ENCODE measurements at regions not wholly inside any gene's neighbourhood (a gene's known extent, or its start where the extent isn't known, plus 50 kb on each side); places are given as distances from the start of the nearest gene placed in this dataset.

DNA sequence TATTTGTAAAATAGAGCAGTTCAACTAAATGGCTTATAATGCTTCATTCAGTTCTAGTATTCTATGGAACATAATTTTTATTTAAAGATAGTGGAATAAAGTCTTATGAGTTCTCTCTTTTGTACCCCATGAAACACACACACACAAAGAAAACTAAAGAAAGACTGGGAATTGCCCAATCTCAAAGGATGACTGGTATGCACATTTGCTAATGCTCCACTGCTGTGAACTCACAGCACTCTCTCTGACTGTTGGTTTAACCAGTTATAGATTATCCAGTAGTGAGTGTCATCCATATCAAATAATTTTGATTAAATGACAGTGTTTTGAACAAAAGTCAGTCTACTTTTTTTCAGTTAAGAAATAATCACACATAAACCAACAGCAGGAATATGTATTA lies 1082.4 kb upstream of the B3GALT2 start:
- no peak for DNase-seq

DNA sequence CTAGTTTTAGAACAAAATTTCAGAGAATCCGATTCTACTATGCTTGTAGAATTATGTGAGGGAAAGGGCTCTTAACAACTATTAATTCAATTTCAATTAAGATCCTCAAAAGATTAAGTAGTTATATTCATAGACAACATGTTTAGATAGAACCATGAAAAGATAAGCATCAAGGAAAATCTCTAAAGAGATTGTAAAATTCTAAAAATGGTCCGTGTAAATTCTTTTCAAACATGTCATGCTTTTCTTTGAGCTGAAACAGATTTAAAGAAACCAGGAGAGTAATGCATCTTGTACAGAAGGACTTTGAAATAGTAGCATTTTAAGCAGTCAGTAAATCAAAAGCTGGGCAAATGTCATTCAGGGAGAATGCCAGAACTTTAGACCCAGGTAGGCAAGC lies 1080.6 kb upstream of the B3GALT2 start:
- DNase-seq = no peak

DNA sequence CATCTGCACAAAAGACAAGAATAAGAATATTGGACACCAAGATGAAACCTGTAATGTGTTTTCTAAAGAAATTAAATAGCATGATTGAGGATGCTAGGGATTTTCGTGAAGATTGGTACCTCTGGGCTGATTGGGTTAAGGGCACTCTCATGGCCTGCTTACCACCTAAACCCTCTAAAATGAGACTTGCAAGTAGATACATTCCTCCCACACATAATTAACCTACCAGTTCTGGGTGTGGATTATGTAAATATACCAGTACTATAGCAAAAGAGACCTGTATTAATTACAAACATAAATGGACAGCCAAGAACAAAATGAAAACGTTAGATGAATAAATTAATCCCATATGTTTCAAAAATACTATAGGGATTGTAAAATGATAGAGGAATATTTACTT lies 1069.6 kb upstream of the B3GALT2 start:
- DNase-seq = no peak

DNA sequence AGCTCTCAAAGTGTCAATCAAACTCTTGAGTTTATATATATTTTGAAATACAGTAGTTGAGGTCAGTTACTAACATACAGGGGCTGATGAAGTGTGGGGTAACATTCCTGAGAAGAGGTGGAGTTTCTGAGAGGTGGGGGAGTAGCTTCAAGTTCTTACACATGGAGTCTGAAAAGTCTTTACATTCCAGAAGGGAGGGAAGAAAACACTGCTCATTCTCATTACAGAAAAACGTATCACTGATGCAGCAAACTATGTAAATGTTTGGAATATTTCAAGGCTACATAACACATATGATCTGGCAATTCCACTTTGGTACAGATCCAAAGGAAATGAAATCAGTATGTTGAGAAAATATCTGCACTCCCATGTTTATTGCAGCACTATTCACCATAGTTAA lies 1065.8 kb upstream of the B3GALT2 start:
- no peak for DNase-seq

DNA sequence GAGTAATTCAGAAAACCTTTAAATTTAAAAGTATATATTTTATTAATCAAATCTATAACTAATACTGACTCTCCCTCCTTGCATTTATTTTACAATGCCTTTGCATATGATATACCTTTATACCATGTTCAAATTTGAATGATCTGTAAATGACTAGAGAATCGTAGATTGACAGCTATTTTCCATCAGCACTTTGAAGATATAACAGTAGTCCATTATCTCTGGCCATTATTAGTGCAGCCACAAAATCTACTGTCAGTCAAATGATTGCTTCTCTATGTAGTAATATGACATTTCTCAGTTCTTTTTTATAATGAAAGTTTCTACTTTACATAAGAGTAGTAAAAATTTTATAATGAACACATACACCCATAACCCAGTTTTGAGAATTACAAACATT lies 1054.8 kb upstream of the B3GALT2 start:
- no peak for DNase-seq

DNA sequence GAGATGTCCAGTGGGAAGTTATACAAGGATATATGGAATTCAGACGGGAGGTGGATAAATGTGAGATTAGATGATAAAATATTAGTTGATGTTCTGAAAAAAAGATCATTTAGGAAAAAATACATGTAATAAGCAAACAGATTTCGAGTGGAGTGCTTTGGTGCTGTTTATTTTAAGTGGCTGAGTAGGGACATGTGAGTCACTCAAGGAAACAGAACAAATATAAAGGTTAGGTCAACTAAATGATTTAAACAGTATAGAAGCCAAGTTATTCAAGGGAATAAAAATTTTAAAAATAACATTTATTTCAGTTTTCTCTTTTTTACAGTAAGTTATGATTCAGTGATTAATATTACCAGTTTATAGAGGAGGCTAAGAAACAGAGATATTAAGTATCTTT lies 1046.7 kb upstream of the B3GALT2 start:
- no peak for DNase-seq

DNA sequence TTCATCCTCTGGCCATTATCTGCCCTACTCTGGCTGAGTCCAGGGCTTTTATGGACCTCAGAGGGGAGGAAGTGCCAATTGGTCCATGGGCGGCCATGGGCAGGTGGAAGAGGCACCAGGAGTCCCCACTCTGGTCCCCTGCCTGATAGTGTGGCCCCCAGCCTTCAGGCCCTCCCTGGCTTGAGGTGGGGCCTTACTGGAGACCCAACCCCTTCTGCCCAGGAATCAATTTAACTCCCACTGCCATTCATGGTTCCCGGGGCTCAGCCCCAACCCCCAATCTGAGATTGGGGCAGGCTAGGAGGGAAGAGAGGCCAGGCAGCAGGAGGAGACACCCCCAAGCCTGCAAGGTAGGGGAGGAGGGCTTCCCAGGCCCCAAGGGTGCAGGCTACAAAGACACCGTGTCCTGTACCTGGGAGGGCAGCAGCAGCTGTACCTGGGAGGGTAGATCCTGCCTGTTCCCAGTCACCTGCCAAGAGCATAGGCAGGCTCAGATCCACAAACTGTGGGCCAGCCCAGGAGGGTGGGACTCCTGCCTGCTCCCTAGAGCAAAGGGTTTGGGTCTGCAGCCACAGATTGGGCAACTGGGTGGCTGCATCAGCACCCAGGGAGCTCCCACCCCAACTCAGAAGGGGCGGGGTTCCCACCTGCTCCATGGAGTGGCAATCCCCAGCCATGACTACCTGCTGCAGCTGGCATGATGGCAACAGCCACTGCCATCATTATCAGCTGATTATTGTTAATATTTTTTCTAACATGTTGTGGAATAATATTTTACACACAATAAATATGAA lies 1044.1 kb upstream of the B3GALT2 start:
- DNase-seq = no peak

DNA sequence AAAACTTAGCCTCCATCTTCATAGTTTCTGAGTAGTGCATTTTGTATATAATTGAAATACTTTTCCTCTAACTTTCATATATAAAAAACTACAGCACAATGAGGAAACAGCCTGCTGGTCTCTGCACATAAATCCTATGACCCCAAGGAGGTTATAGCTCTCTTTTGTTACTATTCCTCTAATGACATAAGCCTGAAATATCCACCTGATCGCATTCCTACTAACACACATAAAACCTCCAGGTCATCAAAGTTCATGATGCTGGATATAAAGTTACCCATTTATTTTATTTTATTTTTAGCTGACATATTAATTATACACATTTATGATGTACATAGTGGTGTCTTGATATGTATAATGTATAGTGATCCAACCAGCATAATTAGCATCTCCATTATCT lies 1042.0 kb upstream of the B3GALT2 start:
- DNase-seq = no peak

DNA sequence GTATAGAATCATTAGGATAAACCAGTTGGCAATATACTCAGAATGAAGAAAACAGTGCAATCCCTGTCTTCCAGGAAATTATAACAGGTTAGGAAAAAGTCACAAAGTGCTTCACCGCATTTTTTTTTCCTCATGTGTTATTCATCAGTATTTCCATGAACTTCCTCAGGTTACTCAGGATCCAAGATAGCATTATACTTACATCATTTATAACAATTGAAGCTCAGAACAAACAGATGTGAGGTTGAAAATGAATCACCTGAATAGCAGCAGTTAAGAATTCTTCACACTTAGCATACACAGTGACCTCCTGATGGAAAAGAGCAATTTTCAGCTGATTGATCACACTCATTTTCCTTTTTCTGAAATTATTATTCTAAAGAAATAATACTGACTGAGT lies 1040.7 kb upstream of the B3GALT2 start:
- no peak for DNase-seq

DNA sequence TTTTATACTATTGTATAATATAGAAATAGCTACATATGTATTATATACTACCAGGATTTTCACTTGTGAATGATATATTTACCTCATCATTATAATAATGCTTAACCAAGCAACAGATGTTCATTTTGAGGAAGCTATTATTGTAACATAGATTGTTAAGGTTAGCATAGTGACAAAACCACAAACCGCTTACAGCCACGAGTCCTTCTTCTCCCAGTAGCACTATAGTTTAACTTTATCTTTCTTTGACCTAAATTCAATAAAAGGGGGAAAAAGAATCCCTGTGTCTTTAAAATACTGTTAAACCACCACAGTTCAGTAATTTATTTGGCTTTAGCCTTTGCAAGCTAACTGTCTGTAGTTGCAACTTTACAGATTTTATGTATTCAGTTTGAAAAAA lies 1039.4 kb upstream of the B3GALT2 start:
- DNase-seq = no peak

DNA sequence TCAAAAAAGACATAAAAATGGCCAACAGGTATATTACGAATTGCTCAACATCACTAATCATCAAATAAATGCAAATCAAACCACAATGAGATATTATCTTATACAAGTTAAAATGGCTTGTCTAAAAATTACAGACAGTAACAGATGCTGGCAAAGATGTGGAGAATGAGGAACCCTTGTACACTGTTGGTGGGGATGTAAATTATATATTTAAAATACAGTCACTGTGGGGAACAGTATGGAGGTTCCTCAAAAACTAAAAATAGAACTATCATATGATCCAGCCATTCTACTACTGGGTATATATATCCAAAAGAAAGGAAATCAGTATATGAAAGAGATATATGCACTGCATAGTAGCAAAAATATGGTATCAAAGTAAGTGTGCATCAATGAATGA lies 1037.2 kb upstream of the B3GALT2 start:
- DNase-seq = no peak

DNA sequence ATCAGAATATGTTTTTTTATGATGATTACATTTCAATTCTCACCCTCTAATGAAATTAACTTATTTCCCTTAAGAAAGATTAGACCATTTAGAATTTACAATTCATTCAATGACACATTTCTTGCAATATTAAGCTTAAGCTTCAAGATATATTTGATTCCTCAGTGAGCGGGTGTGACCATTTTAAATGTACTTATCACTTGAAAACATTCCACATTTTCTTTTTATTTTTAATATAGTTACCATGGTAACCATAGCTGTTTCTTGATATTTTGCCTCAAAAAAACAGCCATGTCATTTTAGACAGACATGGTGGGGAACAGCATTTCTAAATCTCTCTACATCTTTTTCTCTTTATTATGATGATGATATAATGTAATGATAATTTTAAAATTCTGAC lies 1029.0 kb upstream of the B3GALT2 start:
- no peak for DNase-seq

DNA sequence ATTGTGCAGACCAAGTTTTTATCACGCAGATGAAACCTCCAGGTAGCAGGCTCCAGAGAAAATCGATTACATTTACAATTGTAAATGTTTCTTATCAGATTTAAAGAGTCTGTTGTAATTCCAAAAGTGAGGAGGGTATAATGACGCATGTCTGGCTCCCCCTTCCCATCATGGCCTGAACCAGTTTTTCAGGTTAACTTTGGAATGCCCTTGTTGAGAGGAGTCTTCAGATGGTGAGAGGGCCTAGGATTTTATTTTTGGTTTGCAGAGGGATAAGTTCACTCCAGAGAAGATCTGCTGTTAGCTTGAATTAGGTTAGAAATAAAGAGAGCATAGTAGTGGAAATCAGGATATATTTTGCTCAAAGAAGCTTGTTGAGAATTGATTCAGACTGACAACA lies 1028.3 kb upstream of the B3GALT2 start:
- DNase-seq = no peak

DNA sequence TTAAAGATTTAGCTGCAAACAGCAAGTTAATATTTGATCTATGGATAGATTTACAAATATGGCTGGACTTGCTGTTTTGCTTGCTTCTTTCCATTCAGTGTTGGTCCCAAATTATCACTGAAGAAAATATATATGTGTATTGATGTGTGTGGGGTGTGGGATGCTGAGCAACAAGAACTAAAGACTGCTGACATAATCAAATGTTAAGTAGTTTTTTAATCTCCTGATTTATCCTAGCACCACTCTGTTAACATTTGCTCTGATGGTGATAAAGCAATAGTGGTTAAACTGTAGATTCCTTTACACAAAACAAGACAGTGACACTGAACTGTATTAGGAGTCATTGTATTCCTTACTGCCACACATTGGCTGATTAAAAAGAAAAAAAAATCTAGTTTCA lies 1023.5 kb upstream of the B3GALT2 start:
- DNase-seq = no peak

DNA sequence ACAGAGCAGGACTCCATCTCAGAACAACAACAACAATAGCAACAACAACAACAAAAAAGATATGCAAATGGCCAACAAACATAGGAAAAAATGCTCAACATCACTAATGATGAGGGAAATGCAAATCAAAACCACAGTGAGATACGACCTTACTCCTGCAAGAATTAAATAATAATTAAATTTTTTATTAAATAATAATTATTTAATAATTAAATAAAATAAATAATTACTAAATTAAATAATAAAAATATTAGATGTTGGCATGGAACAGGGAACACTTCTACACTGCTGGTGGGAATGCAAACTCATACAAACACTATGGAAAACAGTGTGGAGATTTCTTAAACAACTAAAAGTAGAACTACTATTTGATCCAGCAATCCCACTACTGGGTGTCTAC lies 1022.3 kb upstream of the B3GALT2 start:
- DNase-seq = no peak

DNA sequence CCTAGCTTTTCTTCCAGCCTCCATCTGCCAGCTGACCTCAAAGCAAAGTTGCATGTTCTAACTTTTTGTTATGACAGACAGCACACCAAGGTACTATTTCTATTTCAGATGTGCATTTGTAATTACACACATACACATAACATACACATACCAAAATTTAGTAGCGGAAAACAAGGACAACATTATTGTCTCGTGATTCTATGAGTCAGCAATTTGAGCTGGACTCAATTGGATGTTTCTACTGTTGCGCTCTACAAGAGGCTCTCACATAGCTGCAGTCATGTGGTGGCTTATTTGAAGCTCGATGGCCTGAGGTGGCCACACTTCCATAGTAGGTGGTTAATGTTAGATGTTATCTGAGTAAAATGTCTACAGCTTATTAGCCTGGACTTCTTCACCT lies 1010.1 kb upstream of the B3GALT2 start:
- no peak for DNase-seq

DNA sequence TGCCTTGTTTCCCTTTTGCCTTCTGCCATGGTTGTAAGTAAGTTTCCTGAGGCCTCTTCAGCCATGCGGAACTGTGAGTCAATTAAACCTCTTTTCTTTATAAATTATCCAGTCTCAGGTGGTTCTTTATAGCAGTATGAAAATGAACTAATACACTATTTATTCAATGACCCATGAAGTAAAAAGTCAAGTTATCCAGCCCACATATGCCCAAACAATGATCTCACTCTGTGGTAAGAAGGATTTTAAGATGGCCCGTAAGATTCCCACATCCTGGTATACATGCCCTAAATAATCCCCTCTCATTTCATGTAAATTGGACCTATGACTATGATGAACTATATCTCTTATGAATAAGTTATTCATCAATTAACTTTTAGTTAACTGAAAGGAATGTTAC lies 1008.3 kb upstream of the B3GALT2 start:
- no peak for DNase-seq

DNA sequence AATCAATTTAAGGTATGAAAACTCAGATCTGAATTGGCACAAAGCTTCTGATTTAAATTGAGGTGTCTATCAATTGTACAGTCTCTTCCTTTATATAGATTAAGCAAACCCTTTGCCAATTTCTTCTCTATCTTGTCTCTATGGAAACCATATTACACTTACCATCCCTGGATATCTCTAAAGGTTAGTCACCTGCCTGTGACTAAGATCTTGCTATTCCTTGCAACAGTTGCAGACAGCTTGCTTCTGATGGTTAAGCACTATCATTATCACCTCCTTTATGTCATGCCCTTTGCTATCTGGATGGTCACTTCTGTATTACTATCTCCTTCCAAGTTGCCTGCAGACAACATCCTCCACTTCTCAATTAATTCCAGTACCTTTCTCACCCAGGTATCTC lies 998.6 kb upstream of the B3GALT2 start:
- DNase-seq = no peak

DNA sequence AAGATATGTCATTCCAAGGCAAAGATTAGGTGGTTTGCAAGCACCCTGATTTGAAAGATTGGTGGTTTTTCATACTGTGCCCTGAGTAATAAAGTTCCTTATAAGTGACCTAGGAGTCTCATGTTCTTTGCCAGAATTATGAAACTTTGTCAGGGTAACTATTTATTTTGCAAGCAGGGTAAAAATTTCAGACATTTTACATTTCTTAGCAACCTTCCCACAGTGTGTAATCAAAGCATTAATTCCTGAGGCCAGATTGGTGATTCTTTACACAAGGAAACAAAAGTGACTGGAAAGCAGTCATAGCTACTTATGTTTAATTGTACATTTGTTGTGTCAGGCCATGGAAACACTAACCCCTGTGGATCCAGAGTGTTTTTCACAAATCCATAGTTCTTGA lies 998.0 kb upstream of the B3GALT2 start:
- no peak for DNase-seq

DNA sequence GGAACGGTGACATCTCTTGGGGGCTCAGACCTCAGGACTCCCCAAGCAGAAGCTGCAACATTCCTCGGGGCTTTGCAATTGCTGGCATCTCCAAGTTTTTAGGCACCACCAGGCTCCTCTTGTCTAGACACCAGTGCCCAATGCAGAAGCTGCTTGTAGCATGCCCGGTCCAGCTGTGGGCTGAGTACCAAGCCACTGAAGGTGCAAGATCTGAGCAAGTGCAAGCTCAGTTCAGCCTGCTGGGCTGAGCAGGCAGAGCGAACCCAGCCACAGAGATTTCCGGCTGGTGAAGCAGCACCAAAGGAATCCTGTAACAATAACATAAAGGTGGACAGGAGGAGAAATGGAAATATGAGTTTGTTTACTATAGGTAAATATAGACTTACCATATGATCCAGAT lies 995.4 kb upstream of the B3GALT2 start:
- no peak for DNase-seq

DNA sequence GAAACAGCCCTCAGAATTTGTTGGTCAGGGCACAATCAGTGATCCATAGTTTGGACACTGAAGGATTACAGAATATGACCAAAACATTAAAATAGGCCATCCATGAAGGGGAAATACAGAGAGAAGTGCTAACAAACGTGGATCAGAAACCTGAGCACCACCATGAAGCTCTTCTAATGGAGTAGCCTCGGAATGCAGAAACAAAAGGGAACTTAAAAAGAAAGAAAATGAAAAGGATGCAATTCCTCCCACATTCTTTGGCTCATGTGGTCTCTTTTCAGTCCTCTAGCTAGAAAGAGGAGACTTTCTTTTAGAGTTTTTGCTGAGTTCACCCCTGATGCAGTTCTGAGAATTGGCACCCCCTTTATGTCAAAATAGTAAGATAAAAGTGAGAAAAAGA lies 989.8 kb upstream of the B3GALT2 start:
- no peak for DNase-seq

DNA sequence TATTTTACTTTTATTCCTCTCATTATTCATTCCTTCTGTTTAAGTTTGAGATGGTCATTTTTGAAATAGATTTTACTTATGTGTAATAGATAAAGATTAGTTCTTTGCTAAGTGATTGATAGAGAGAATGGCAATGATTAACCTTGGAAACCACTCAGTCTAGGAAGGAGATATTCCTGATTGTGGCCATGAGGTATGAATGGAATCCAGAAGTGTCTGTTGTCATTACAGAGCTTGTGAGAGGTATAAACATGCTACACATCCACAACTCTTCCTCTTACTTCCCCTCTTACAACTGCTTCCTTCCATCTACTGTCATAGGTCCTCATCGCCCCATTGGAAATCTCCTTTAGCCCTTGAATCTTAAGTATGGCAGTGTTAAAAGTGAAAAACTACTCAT lies 988.8 kb upstream of the B3GALT2 start:
- DNase-seq = no peak

DNA sequence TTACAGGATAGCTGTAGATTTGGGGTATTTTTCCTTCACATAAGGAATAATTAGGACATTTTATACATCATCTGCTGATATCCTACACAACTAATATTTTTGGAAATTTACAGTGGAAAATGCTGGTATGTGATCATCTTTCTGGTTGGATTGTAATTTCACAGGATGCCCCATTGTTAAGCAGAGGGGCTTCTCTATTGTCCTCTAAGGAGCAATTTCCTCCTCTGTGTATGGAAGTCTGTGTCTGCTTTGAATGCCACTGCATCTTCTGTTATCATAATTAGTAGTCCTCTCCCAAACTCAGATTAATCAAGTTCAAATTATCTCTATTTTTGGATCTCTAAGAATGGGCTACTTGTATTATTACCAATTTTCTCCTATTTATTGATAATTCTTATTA lies 988.1 kb upstream of the B3GALT2 start:
- no peak for DNase-seq

DNA sequence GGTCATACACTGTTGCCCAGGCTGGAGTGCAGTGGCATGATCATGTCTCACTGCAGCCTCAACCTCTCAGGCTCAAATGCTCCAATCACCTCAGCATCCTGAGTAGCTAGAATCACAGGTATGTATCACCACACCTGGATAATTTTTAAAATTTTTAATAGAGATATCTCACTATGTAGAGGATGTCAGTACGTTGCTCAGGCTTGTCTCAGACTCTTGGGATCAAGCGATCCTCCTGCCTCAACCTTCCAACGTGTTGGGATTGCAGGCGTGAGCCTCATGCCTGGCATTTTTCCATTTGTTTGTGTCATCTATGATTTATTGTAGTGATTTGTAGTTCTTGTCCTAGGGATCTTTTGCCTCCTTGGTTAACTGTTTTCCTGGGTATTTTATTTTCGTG lies 985.2 kb upstream of the B3GALT2 start:
- no peak for DNase-seq
